HK-2 (cell line): ENCODE measurements at regions not wholly inside any gene's neighbourhood (a gene's known extent, or its start where the extent isn't known, plus 50 kb on each side); places are given as distances from the start of the nearest gene placed in this dataset.
"Not testable (repeated sequence)": the region's sequence is repeated elsewhere in the genome, so short reads cannot be mapped to it uniquely, and the experiment has no call there.

Experiments
- DNase-seq: peaks from one replicate; pipeline ENCODE4 v3.0.0-alpha.2; 2018; ENCODE audit not compliant: unreplicated experiment

GRCh38 chr21:18114810-18115209, 129.8 kb upstream of the CHODL start:
- DNase-seq: no peak

- no peak for DNase-seq
These were observed 139.8 kb upstream of the CHODL start for GRCh38 chr21:18104802-18105201.

GRCh38 chr21:18096413-18096812, 148.2 kb upstream of the CHODL start:
- not testable (repeated sequence) for DNase-seq

- DNase-seq: no peak
These were observed 154.8 kb upstream of the CHODL start for GRCh38 chr21:18089786-18090185.

- DNase-seq: no peak
These were observed 174.2 kb upstream of the CHODL start for GRCh38 chr21:18070392-18070791.

- no peak for DNase-seq
These were observed 174.8 kb upstream of the CHODL start for GRCh38 chr21:18069875-18070274.

- no peak for DNase-seq
These were observed 184.2 kb upstream of the CHODL start for GRCh38 chr21:18060402-18060801.

GRCh38 chr21:18058731-18059398, 185.8 kb upstream of the CHODL start:
- no peak for DNase-seq

- DNase-seq: no peak
These were observed 191.5 kb upstream of the CHODL start for GRCh38 chr21:18053151-18053550.

GRCh38 chr21:18049461-18049860, 195.2 kb upstream of the CHODL start:
- DNase-seq: no peak

GRCh38 chr21:18041012-18041411, 203.6 kb upstream of the CHODL start:
- DNase-seq: peak; percentile 5

GRCh38 chr21:18030248-18030647, 211.1 kb upstream of the C21orf91 start:
- no peak for DNase-seq

- DNase-seq: no peak
These were observed 207.2 kb upstream of the C21orf91 start for GRCh38 chr21:18026359-18026758.

- DNase-seq: no peak
These were observed 204.6 kb upstream of the C21orf91 start for GRCh38 chr21:18023711-18024110.

- DNase-seq: no peak
These were observed 204.0 kb upstream of the C21orf91 start for GRCh38 chr21:18023157-18023556.

GRCh38 chr21:18007121-18007520, 188.0 kb upstream of the C21orf91 start:
- no peak for DNase-seq

GRCh38 chr21:18006691-18007090, 187.5 kb upstream of the C21orf91 start:
- DNase-seq: no peak

- DNase-seq: no peak
These were observed 183.2 kb upstream of the C21orf91 start for GRCh38 chr21:18002393-18002792.

GRCh38 chr21:18000981-18001686, 182.0 kb upstream of the C21orf91 start:
- DNase-seq: no peak

GRCh38 chr21:17998599-17998998, 179.4 kb upstream of the C21orf91 start:
- DNase-seq: not testable (repeated sequence)

GRCh38 chr21:17989780-17990179, 170.6 kb upstream of the C21orf91 start:
- no peak for DNase-seq

GRCh38 chr21:17988102-17988437, 168.9 kb upstream of the C21orf91 start:
- no peak for DNase-seq

GRCh38 chr21:17987382-17988101, 168.4 kb upstream of the C21orf91 start:
- no peak for DNase-seq
